ENCODE measurements at regions not wholly inside any gene's neighbourhood (a gene's known extent, or its start where the extent isn't known, plus 50 kb on each side); places are given as distances from the start of the nearest gene placed in this dataset.

- DNase-seq, result no peak
These were observed 1132.9 kb upstream of the WWC1 start for GRCh38 chr5:167158588-167158987.

GRCh38 chr5:167160388-167160787, 1131.1 kb upstream of the WWC1 start:
- no peak for DNase-seq

- no peak for DNase-seq
These were observed 1124.7 kb upstream of the WWC1 start for GRCh38 chr5:167166696-167167095.

GRCh38 chr5:167167191-167167795, 1124.2 kb upstream of the WWC1 start:
- DNase-seq, result no peak

GRCh38 chr5:167168971-167169370, 1122.5 kb upstream of the WWC1 start:
- no peak for DNase-seq

GRCh38 chr5:167171056-167171455, 1120.4 kb upstream of the WWC1 start:
- DNase-seq, result no peak

GRCh38 chr5:167177736-167178135, 1113.7 kb upstream of the WWC1 start:
- no peak for DNase-seq

GRCh38 chr5:167180906-167181305, 1110.5 kb upstream of the WWC1 start:
- DNase-seq, result no peak

GRCh38 chr5:167205881-167206280, 1085.6 kb upstream of the WWC1 start:
- no peak for DNase-seq

GRCh38 chr5:167207081-167207480, 1084.4 kb upstream of the WWC1 start:
- DNase-seq, result no peak

GRCh38 chr5:167208911-167209310, 1082.5 kb upstream of the WWC1 start:
- no peak for DNase-seq

- no peak for DNase-seq
These were observed 1074.2 kb upstream of the WWC1 start for GRCh38 chr5:167217097-167217743.

- no peak for DNase-seq
These were observed 1072.1 kb upstream of the WWC1 start for GRCh38 chr5:167219298-167219697.

GRCh38 chr5:167226386-167226785, 1065.1 kb upstream of the WWC1 start:
- DNase-seq, result no peak

- no peak for DNase-seq
These were observed 1063.3 kb upstream of the WWC1 start for GRCh38 chr5:167228134-167228533.

GRCh38 chr5:167229751-167230150, 1061.7 kb upstream of the WWC1 start:
- DNase-seq, result no peak

GRCh38 chr5:167230414-167230813, 1061.0 kb upstream of the WWC1 start:
- DNase-seq, result no peak

GRCh38 chr5:167232675-167233311, 1058.7 kb upstream of the WWC1 start:
- no peak for DNase-seq

- DNase-seq, result no peak
These were observed 1057.8 kb upstream of the WWC1 start for GRCh38 chr5:167233507-167234220.

GRCh38 chr5:167241436-167242067, 1049.9 kb upstream of the WWC1 start:
- DNase-seq, result no peak

- DNase-seq, result no peak
These were observed 1048.7 kb upstream of the WWC1 start for GRCh38 chr5:167242701-167243100.

GRCh38 chr5:167243463-167243862, 1048.0 kb upstream of the WWC1 start:
- no peak for DNase-seq

GRCh38 chr5:167244583-167244982, 1046.9 kb upstream of the WWC1 start:
- no peak for DNase-seq
